ENCODE measurements at regions not wholly inside any gene's neighbourhood (a gene's known extent, or its start where the extent isn't known, plus 50 kb on each side); places are given as distances from the start of the nearest gene placed in this dataset.

DNA sequence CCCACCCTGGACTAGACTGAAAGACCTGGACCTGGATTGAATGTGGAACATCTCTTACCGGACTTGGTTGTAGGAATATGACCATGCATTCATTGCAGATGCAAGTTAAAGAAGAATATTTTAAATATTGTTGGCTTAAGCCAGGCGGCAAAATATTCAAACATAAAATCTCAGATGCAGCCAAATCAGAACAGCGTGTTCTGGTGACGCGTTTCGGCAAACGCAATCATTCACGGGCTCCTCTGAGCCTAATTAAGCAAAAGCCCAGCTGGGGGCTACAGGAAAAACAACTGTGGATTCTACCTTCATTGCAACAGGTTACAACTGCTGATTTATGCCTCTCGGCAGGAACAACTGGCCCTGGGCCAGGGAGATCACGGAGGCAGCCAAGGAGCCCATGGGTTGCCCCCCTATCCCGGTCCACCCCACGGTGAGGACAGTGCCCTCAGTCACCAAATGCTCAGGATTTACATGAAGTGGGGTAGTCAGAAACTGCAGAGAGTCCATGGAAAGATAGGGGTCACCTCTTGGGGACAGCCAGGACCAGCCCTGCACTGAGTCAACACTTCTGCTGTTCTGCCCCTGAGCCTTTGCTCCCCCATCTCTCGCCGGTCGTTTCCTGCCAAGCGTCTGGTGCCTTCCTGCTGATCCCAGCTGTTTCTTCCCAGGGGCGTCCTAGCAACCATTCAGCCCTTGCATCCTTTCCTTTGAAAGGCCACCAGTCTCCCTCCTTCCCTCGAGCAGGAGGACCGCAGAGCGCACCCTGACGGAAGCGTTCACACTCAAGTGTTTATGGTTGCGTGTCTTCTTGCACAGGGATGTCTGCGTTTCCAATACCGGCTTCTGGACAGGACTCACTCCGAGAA is 64.4 kb upstream of the SFMBT2 start:
- no peak for DNase-seq (ENCODE audit: low read depth, low spot score)
- TF ChIP-seq FOXP2 (optimal IDR thresholded peaks at IDR 0.05; ENCODE audit: control extremely low read depth, extremely low read length, insufficient read depth) (no peak), EZH2 (IDR thresholded peaks at IDR 0.05) (no peak), POLR2AphosphoS5 (IDR thresholded peaks at IDR 0.05; ENCODE audit: borderline replicate concordance, low read depth, low read length) (no peak)
- H3K4me3 ChIP-seq, result 0 out of 2 replicates have a peak overlapping the region, but pooled peaks have one; percentile 18
- no peaks in the 10 kb centered on the region for H3K36me3 ChIP-seq (ENCODE audit: insufficient read depth, low read length)
- no peak overlapping the region for H3K9ac ChIP-seq (ENCODE audit: insufficient read length)
- no peaks in the 10 kb centered on the region for H3K9me3 ChIP-seq (ENCODE audit: low read depth, low read length)
- no peak overlapping the region for H3K27ac ChIP-seq

DNA sequence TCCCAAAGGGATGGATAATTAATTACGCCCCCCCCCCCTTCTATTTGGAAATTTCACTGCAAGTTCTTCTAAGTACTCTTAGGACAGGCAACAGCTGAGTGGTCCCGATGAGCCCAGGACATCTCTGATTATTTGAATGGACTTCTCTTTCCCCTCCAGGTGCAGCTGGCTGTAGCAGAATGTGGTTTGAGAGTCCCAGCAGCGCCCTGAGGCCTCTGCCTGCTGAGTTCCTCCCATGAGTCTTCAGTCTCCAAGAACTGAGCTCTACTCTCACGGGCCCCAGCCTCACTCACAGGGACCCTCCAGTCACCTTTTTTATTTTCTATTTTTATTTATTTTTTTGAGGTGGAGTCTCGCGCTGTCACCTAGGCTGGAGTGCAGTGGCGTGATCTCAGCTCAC is 63.6 kb upstream of the SFMBT2 start:
- Histone ChIP-seq H3K27ac (no peak overlapping the region), H3K36me3 (ENCODE audit: insufficient read depth, low read length) (no peaks in the 10 kb centered on the region), H3K9me3 (ENCODE audit: low read depth, low read length) (no peaks in the 10 kb centered on the region), H3K4me3 (no peak overlapping the region), H3K9ac (ENCODE audit: insufficient read length) (no peak overlapping the region)
- TF ChIP-seq FOXP2 (optimal IDR thresholded peaks at IDR 0.05; ENCODE audit: control extremely low read depth, extremely low read length, insufficient read depth) (no peak), POLR2AphosphoS5 (IDR thresholded peaks at IDR 0.05; ENCODE audit: borderline replicate concordance, low read depth, low read length) (no peak), EZH2 (IDR thresholded peaks at IDR 0.05) (no peak)
- DNase-seq (ENCODE audit: low read depth, low spot score), result no peak

DNA sequence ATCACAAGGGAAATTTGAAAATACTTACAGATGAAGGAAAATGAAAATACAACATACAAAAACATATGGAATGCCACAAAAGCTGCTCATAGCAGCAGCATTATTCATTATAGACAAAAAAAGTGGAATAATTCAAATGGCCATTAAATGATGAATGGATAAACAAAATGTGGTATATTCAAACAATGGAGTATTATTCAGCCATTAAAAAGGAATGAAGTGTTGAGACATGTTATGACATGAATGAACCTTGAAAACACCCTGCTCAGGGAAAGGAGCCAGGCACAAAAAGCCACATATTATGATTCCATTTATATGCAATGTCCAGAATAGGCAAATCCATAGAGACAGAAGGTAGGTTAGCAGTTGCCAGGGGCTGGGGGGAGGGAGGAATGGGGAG is 62.6 kb upstream of the SFMBT2 start:
- Histone ChIP-seq H3K4me3 (no peak overlapping the region), H3K27ac (no peak overlapping the region), H3K9ac (ENCODE audit: insufficient read length) (no peak overlapping the region), H3K9me3 (ENCODE audit: low read depth, low read length) (no peaks in the 10 kb centered on the region), H3K36me3 (ENCODE audit: insufficient read depth, low read length) (no peaks in the 10 kb centered on the region)
- no peak for TF ChIP-seq EZH2 (IDR thresholded peaks at IDR 0.05)
- TF ChIP-seq POLR2AphosphoS5 (IDR thresholded peaks at IDR 0.05; ENCODE audit: borderline replicate concordance, low read depth, low read length), result no peak
- TF ChIP-seq FOXP2 (optimal IDR thresholded peaks at IDR 0.05; ENCODE audit: control extremely low read depth, extremely low read length, insufficient read depth), result no peak
- DNase-seq (ENCODE audit: low read depth, low spot score), result no peak

DNA sequence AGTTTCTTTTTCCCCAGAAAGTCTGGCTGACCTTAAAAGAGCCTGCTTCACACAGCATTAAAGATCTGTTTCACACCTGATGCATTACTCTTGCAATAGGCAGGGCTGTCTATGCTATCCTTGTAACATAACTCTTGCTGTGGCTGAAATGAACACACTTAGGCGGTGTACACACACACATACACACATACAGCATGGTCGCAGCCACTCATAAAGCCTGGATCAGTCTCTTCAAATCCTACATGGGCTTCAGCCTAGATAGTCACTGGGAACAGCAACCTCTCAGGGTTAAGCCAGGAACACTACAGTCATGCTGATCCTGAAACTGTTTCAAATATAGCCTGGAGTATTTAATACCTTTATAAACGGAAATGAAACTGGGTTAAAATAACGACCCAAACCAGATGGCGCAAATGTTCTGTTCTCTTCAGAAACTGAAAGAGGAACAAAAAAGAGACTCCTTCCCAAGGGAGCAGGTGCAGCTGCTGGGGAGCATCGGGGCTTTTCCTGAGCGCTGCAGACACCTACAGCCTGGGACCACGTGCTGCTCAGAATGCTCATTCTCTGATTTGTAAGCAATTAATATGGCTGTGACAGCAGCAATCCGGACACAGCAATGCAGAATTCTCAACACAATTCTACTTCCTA is 61.0 kb upstream of the SFMBT2 start:
- no peaks in the 10 kb centered on the region for H3K9me3 ChIP-seq (ENCODE audit: low read depth, low read length)
- H3K27ac ChIP-seq, result no peak overlapping the region
- no peak overlapping the region for H3K4me3 ChIP-seq
- no peak overlapping the region for H3K9ac ChIP-seq (ENCODE audit: insufficient read length)
- TF ChIP-seq FOXP2 (optimal IDR thresholded peaks at IDR 0.05; ENCODE audit: control extremely low read depth, extremely low read length, insufficient read depth) (no peak), POLR2AphosphoS5 (IDR thresholded peaks at IDR 0.05; ENCODE audit: borderline replicate concordance, low read depth, low read length) (no peak), EZH2 (IDR thresholded peaks at IDR 0.05) (no peak)
- H3K36me3 ChIP-seq (ENCODE audit: insufficient read depth, low read length), result no peaks in the 10 kb centered on the region
- no peak for DNase-seq (ENCODE audit: low read depth, low spot score)

DNA sequence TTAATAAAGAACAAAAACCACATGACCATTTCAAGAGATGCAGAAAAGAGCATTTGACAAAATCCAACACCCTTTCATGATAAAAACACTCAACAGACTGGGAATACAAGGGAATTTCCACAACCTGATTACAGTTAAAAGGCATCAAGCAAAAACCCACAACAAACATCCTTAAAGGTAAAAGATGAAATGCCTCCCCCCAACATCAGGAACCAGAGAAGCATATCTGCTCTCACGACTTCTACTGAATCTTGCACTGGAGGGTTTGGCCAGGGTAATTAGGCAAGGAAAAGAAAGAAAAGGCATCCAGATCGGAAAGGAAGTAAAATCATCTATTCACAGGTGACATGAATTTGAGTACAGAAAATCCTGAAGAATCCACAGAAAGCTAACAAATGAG is 59.5 kb upstream of the SFMBT2 start:
- Histone ChIP-seq H3K27ac (no peak overlapping the region), H3K4me3 (no peak overlapping the region), H3K9me3 (ENCODE audit: low read depth, low read length) (no peaks in the 10 kb centered on the region), H3K36me3 (ENCODE audit: insufficient read depth, low read length) (no peaks in the 10 kb centered on the region), H3K9ac (ENCODE audit: insufficient read length) (no peak overlapping the region)
- no peak for DNase-seq (ENCODE audit: low read depth, low spot score)
- TF ChIP-seq FOXP2 (optimal IDR thresholded peaks at IDR 0.05; ENCODE audit: control extremely low read depth, extremely low read length, insufficient read depth) (no peak), EZH2 (IDR thresholded peaks at IDR 0.05) (no peak), POLR2AphosphoS5 (IDR thresholded peaks at IDR 0.05; ENCODE audit: borderline replicate concordance, low read depth, low read length) (no peak)

DNA sequence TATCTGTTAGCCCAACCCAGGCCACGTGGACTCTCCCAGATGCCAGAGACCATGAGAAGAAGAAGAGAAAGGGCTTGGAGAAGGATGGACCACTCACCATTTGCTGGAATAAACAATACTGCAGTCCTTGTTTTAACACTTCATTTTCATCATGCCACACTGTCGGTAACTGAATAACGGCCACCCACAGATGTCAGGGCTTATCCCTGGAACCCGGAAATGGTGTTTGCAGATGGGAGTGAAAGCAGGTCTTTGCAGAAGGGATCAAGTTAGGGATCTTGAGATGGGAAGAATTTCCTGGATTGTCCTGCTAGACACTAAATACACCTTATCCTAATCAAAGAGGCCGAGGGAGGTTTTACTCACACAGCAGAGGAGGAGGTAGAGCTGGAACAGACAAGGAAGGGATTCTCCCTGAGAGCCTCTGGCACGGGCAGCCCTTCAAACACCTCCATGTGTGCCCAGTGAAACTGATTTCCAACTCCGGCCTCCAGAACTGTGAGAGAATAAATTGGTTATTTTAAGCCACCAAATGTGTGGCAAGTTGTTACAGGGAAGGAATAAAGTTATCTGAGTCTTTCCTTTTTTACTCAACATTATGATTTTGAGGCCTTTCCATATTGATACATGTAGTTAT is 56.3 kb upstream of the SFMBT2 start:
- no peaks in the 10 kb centered on the region for H3K9me3 ChIP-seq (ENCODE audit: low read depth, low read length)
- no peak overlapping the region for H3K4me3 ChIP-seq
- no peak for TF ChIP-seq FOXP2 (optimal IDR thresholded peaks at IDR 0.05; ENCODE audit: control extremely low read depth, extremely low read length, insufficient read depth)
- TF ChIP-seq EZH2 (IDR thresholded peaks at IDR 0.05), result no peak
- TF ChIP-seq POLR2AphosphoS5 (IDR thresholded peaks at IDR 0.05; ENCODE audit: borderline replicate concordance, low read depth, low read length), result no peak
- no peak overlapping the region for H3K27ac ChIP-seq
- no peak overlapping the region for H3K9ac ChIP-seq (ENCODE audit: insufficient read length)
- DNase-seq (ENCODE audit: low read depth, low spot score), result no peak
- no peaks in the 10 kb centered on the region for H3K36me3 ChIP-seq (ENCODE audit: insufficient read depth, low read length)

DNA sequence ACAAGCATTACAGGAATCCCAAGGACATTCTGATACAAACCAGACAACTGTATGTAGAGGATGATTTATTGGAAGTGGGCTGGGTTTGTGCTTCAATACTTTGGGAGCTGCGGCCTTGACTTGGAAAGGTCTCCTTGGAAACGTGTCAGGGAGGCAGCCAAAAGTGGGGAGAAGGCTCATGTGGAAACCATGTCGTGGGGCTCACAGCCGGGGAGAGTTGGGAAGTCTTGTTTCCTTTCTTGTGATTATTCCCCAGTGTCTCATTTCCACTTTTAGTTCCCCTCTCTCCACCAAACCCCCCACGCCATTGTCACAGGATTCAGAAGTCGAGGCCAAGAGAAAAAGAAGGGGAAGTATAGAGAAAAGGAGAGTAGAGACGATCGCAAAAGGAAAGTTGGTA is 53.9 kb upstream of the SFMBT2 start:
- H3K4me3 ChIP-seq, result no peak overlapping the region
- H3K9me3 ChIP-seq (ENCODE audit: low read depth, low read length), result no peaks in the 10 kb centered on the region
- no peak for DNase-seq (ENCODE audit: low read depth, low spot score)
- no peak overlapping the region for H3K9ac ChIP-seq (ENCODE audit: insufficient read length)
- H3K36me3 ChIP-seq (ENCODE audit: insufficient read depth, low read length), result no peaks in the 10 kb centered on the region
- TF ChIP-seq EZH2 (IDR thresholded peaks at IDR 0.05) (no peak), POLR2AphosphoS5 (IDR thresholded peaks at IDR 0.05; ENCODE audit: borderline replicate concordance, low read depth, low read length) (no peak), FOXP2 (optimal IDR thresholded peaks at IDR 0.05; ENCODE audit: control extremely low read depth, extremely low read length, insufficient read depth) (no peak)
- H3K27ac ChIP-seq, result no peak overlapping the region

Measured in SK-N-MC (cell line).